ENCODE measurements at regions not wholly inside any gene's neighbourhood (a gene's known extent, or its start where the extent isn't known, plus 50 kb on each side); places are given as distances from the start of the nearest gene placed in this dataset.

DNA sequence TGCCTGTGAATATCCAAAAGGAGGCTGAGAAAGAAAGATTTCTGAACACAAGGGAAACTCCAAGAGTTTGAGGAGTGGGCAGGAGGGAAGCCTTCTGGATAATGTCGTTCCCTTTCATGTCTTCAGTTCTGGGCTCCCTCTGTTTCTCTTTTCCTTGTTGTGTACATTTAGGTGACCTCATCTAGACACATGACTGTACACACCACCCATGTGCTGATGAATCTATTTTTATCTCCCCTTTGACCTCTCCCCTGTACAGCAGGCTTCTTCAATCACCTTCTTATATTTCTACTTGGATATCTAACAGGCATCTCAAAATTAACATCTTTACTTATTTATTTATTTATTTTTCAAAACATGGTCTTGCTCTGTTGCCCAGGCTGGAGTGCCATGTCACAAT lies 363.1 kb downstream of the GATA3 start:
- no peak overlapping the region for H3K9ac ChIP-seq (ENCODE audit: low read length)
- no peak overlapping the region for H3K4me2 ChIP-seq (ENCODE audit: low read depth, low read length, poor library complexity, severe bottlenecking)
- no peaks in the 10 kb centered on the region for H3K27me3 ChIP-seq (ENCODE audit: low read length)
- H3K36me3 ChIP-seq (ENCODE audit: low read length): no peaks in the 10 kb centered on the region
- no peaks in the 10 kb centered on the region for H3K79me2 ChIP-seq (ENCODE audit: insufficient read depth, low read length)
- H2AFZ ChIP-seq (ENCODE audit: low read depth, low read length, severe bottlenecking): no peak overlapping the region
- no peaks in the 10 kb centered on the region for H3K9me2 ChIP-seq (replicated peaks; ENCODE audit: insufficient read depth, low read length)
- no peaks in the 10 kb centered on the region for H3K9me3 ChIP-seq (ENCODE audit: insufficient read depth, low read length)
- H3K27ac ChIP-seq (ENCODE audit: low read depth, low read length): no peak overlapping the region
- no peaks in the 10 kb centered on the region for H4K20me1 ChIP-seq (ENCODE audit: low read depth, low read length)
- H3F3A ChIP-seq (ENCODE audit: insufficient read depth): no peaks in the 10 kb centered on the region
- no peak for TF ChIP-seq EZH2phosphoT487 (conservative IDR thresholded peaks at IDR 0.05; ENCODE audit: low read length)
- TF ChIP-seq, protein P1, sequence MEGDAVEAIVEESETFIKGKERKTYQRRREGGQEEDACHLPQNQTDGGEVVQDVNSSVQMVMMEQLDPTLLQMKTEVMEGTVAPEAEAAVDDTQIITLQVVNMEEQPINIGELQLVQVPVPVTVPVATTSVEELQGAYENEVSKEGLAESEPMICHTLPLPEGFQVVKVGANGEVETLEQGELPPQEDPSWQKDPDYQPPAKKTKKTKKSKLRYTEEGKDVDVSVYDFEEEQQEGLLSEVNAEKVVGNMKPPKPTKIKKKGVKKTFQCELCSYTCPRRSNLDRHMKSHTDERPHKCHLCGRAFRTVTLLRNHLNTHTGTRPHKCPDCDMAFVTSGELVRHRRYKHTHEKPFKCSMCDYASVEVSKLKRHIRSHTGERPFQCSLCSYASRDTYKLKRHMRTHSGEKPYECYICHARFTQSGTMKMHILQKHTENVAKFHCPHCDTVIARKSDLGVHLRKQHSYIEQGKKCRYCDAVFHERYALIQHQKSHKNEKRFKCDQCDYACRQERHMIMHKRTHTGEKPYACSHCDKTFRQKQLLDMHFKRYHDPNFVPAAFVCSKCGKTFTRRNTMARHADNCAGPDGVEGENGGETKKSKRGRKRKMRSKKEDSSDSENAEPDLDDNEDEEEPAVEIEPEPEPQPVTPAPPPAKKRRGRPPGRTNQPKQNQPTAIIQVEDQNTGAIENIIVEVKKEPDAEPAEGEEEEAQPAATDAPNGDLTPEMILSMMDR (IDR thresholded peaks at IDR 0.05; ENCODE audit: insufficient read depth, low read length, poor library complexity, severe bottlenecking): no peak
- H3K4me3 ChIP-seq (ENCODE audit: insufficient read depth, low read length, poor library complexity, severe bottlenecking): no peak overlapping the region

DNA sequence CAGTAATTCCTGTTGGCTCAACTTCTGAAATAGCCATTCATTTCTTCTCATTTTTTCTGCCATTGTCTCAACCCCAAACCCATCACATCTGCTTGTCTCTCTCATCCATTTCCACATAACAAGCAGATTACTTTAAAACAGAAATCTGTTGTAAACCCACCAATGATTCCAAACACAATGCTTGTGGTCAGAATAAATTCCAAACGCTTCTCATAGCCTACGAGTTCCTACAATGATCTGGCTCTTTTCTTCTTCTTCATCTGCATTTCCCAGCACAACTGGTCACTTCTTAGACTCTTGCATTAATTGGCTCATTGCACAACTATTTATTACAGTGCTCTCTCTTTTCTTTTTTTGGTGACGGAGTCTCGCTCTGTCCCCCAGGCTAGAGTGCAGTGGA lies 364.1 kb downstream of the GATA3 start:
- H3K4me3 ChIP-seq (ENCODE audit: insufficient read depth, low read length, poor library complexity, severe bottlenecking): no peak overlapping the region
- H3K9me2 ChIP-seq (replicated peaks; ENCODE audit: insufficient read depth, low read length): no peaks in the 10 kb centered on the region
- H3K79me2 ChIP-seq (ENCODE audit: insufficient read depth, low read length): no peaks in the 10 kb centered on the region
- H3K9ac ChIP-seq (ENCODE audit: low read length): no peak overlapping the region
- TF ChIP-seq, protein P1 (IDR thresholded peaks at IDR 0.05; ENCODE audit: insufficient read depth, low read length, poor library complexity, severe bottlenecking): no peak
- TF ChIP-seq EZH2phosphoT487 (conservative IDR thresholded peaks at IDR 0.05; ENCODE audit: low read length): no peak
- H3K27me3 ChIP-seq (ENCODE audit: low read length): no peaks in the 10 kb centered on the region
- no peaks in the 10 kb centered on the region for H3F3A ChIP-seq (ENCODE audit: insufficient read depth)
- H3K36me3 ChIP-seq (ENCODE audit: low read length): no peaks in the 10 kb centered on the region
- H2AFZ ChIP-seq (ENCODE audit: low read depth, low read length, severe bottlenecking): no peak overlapping the region
- H3K9me3 ChIP-seq (ENCODE audit: insufficient read depth, low read length): no peaks in the 10 kb centered on the region
- no peaks in the 10 kb centered on the region for H4K20me1 ChIP-seq (ENCODE audit: low read depth, low read length)
- H3K27ac ChIP-seq (ENCODE audit: low read depth, low read length): no peak overlapping the region
- H3K4me2 ChIP-seq (ENCODE audit: low read depth, low read length, poor library complexity, severe bottlenecking): no peak overlapping the region

DNA sequence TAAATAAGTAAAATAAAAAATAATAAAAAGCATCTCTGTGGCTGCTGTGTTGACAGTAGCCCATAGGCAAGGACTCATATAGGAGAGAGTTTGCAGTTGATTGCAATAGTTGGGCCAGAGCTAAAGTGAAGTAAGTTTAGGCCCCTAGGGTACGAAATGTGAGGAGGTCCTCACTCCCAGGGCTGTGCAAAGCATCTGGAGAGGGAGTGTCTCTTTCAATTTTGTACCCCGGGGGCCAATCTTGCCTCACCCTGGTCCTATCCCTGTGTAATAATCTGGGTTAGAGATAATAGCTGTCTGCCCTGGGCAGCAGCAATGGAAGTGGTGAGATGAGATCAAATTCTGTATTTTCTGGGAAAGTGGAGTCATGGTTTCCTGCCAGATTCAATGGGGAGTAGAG lies 365.7 kb downstream of the GATA3 start:
- no peaks in the 10 kb centered on the region for H4K20me1 ChIP-seq (ENCODE audit: low read depth, low read length)
- no peak overlapping the region for H2AFZ ChIP-seq (ENCODE audit: low read depth, low read length, severe bottlenecking)
- H3K27me3 ChIP-seq (ENCODE audit: low read length): no peaks in the 10 kb centered on the region
- TF ChIP-seq, protein P1 (IDR thresholded peaks at IDR 0.05; ENCODE audit: insufficient read depth, low read length, poor library complexity, severe bottlenecking): no peak
- no peak for TF ChIP-seq EZH2phosphoT487 (conservative IDR thresholded peaks at IDR 0.05; ENCODE audit: low read length)
- no peaks in the 10 kb centered on the region for H3K9me3 ChIP-seq (ENCODE audit: insufficient read depth, low read length)
- H3F3A ChIP-seq (ENCODE audit: insufficient read depth): no peaks in the 10 kb centered on the region
- H3K36me3 ChIP-seq (ENCODE audit: low read length): no peaks in the 10 kb centered on the region
- H3K4me2 ChIP-seq (ENCODE audit: low read depth, low read length, poor library complexity, severe bottlenecking): no peak overlapping the region
- H3K9ac ChIP-seq (ENCODE audit: low read length): no peak overlapping the region
- H3K27ac ChIP-seq (ENCODE audit: low read depth, low read length): no peak overlapping the region
- H3K4me3 ChIP-seq (ENCODE audit: insufficient read depth, low read length, poor library complexity, severe bottlenecking): no peak overlapping the region
- H3K9me2 ChIP-seq (replicated peaks; ENCODE audit: insufficient read depth, low read length): no peaks in the 10 kb centered on the region
- no peaks in the 10 kb centered on the region for H3K79me2 ChIP-seq (ENCODE audit: insufficient read depth, low read length)
